ENCODE measurements at regions not wholly inside any gene's neighbourhood (a gene's known extent, or its start where the extent isn't known, plus 50 kb on each side); places are given as distances from the start of the nearest gene placed in this dataset.

GRCh38 chrX:142149919-142150318 lies 55.2 kb downstream of the MAGEC2 start:
- DNase-seq, result no peak
- no peaks in the 10 kb centered on the region for H3K27me3 ChIP-seq
- H3K9me3 ChIP-seq (replicated peaks), result no peaks in the 10 kb centered on the region
- no peaks in the 10 kb centered on the region for H3K36me3 ChIP-seq
- H3K4me1 ChIP-seq, result no peaks in the 10 kb centered on the region
- H3K27ac ChIP-seq, result no peak overlapping the region
- no peak overlapping the region for H3K4me3 ChIP-seq

GRCh38 chrX:142134533-142134932 lies 70.6 kb downstream of the MAGEC2 start:
- DNase-seq, result no peak
- no peak overlapping the region for H3K4me3 ChIP-seq
- no peaks in the 10 kb centered on the region for H3K36me3 ChIP-seq
- no peak overlapping the region for H3K27ac ChIP-seq
- no peaks in the 10 kb centered on the region for H3K27me3 ChIP-seq
- H3K9me3 ChIP-seq (replicated peaks), result no peaks in the 10 kb centered on the region
- no peaks in the 10 kb centered on the region for H3K4me1 ChIP-seq

GRCh38 chrX:142096253-142096652 lies 108.8 kb downstream of the MAGEC2 start:
- H3K9me3 ChIP-seq (replicated peaks), result no peaks in the 10 kb centered on the region
- no peaks in the 10 kb centered on the region for H3K4me1 ChIP-seq
- no peak overlapping the region for H3K27ac ChIP-seq
- no peak for DNase-seq
- no peaks in the 10 kb centered on the region for H3K36me3 ChIP-seq
- no peak overlapping the region for H3K4me3 ChIP-seq
- H3K27me3 ChIP-seq, result no peaks in the 10 kb centered on the region

GRCh38 chrX:142095651-142096245 lies 109.3 kb downstream of the MAGEC2 start:
- Histone ChIP-seq H3K4me3 (no peak overlapping the region), H3K4me1 (no peaks in the 10 kb centered on the region), H3K36me3 (no peaks in the 10 kb centered on the region), H3K27ac (no peak overlapping the region), H3K27me3 (no peaks in the 10 kb centered on the region), H3K9me3 (replicated peaks) (no peaks in the 10 kb centered on the region)
- DNase-seq, result no peak

- H3K27me3 ChIP-seq, result no peaks in the 10 kb centered on the region
- H3K27ac ChIP-seq, result no peak overlapping the region
- no peaks in the 10 kb centered on the region for H3K36me3 ChIP-seq
- H3K4me3 ChIP-seq, result no peak overlapping the region
- no peaks in the 10 kb centered on the region for H3K9me3 ChIP-seq (replicated peaks)
- peak; percentile 1 to 13 for DNase-seq
- no peaks in the 10 kb centered on the region for H3K4me1 ChIP-seq
Observed at GRCh38 chrX:142089193-142089592, 115.9 kb downstream of the MAGEC2 start.

- H3K27me3 ChIP-seq, result no peaks in the 10 kb centered on the region
- no peak overlapping the region for H3K27ac ChIP-seq
- no peak for DNase-seq
- H3K36me3 ChIP-seq, result no peaks in the 10 kb centered on the region
- no peak overlapping the region for H3K4me3 ChIP-seq
- H3K4me1 ChIP-seq, result no peaks in the 10 kb centered on the region
- no peaks in the 10 kb centered on the region for H3K9me3 ChIP-seq (replicated peaks)
Observed at GRCh38 chrX:142084611-142085010, 120.5 kb downstream of the MAGEC2 start.

- H3K27ac ChIP-seq, result no peak overlapping the region
- H3K4me3 ChIP-seq, result no peak overlapping the region
- H3K4me1 ChIP-seq, result no peaks in the 10 kb centered on the region
Observed at GRCh38 chrX:142076633-142077032, 128.5 kb downstream of the MAGEC2 start.

GRCh38 chrX:142068365-142068764 lies 136.7 kb downstream of the MAGEC2 start:
- H3K4me3 ChIP-seq, result no peak overlapping the region
- no peaks in the 10 kb centered on the region for H3K27me3 ChIP-seq
- DNase-seq, result no peak
- no peak overlapping the region for H3K27ac ChIP-seq
- H3K4me1 ChIP-seq, result no peaks in the 10 kb centered on the region
- no peaks in the 10 kb centered on the region for H3K9me3 ChIP-seq (replicated peaks)
- H3K36me3 ChIP-seq, result no peaks in the 10 kb centered on the region

More at GRCh38 chrX:142076633-142077032, 128.5 kb downstream of the MAGEC2 start:
- Histone ChIP-seq H3K36me3 (no peaks in the 10 kb centered on the region), H3K9me3 (replicated peaks) (no peaks in the 10 kb centered on the region), H3K27me3 (no peaks in the 10 kb centered on the region)
- DNase-seq, result no peak

GRCh38 chrX:142060191-142060590 lies 144.9 kb downstream of the MAGEC2 start:
- Histone ChIP-seq H3K27ac (no peak overlapping the region), H3K27me3 (no peaks in the 10 kb centered on the region), H3K9me3 (replicated peaks) (no peaks in the 10 kb centered on the region), H3K36me3 (no peaks in the 10 kb centered on the region), H3K4me1 (no peaks in the 10 kb centered on the region), H3K4me3 (no peak overlapping the region)
- DNase-seq, result no peak

GRCh38 chrX:142054094-142054493 lies 150.4 kb downstream of the MAGEC1 start:
- Histone ChIP-seq H3K27me3 (no peaks in the 10 kb centered on the region), H3K9me3 (replicated peaks) (no peaks in the 10 kb centered on the region), H3K27ac (no peak overlapping the region), H3K4me3 (no peak overlapping the region), H3K36me3 (no peaks in the 10 kb centered on the region), H3K4me1 (no peaks in the 10 kb centered on the region)
- peak; percentile 4 to 30 for DNase-seq

GRCh38 chrX:142052238-142052637 lies 148.5 kb downstream of the MAGEC1 start:
- no peaks in the 10 kb centered on the region for H3K36me3 ChIP-seq
- DNase-seq, result no peak
- H3K27me3 ChIP-seq, result no peaks in the 10 kb centered on the region
- H3K9me3 ChIP-seq (replicated peaks), result no peaks in the 10 kb centered on the region
- H3K4me1 ChIP-seq, result no peaks in the 10 kb centered on the region
- no peak overlapping the region for H3K4me3 ChIP-seq
- H3K27ac ChIP-seq, result no peak overlapping the region

- no peak overlapping the region for H3K4me3 ChIP-seq
- no peaks in the 10 kb centered on the region for H3K27me3 ChIP-seq
- no peaks in the 10 kb centered on the region for H3K4me1 ChIP-seq
- H3K36me3 ChIP-seq, result no peaks in the 10 kb centered on the region
- no peak overlapping the region for H3K27ac ChIP-seq
- no peak for DNase-seq
- no peaks in the 10 kb centered on the region for H3K9me3 ChIP-seq (replicated peaks)
Observed at GRCh38 chrX:142043196-142043595, 139.5 kb downstream of the MAGEC1 start.

- Histone ChIP-seq H3K4me3 (no peak overlapping the region), H3K9me3 (replicated peaks) (no peaks in the 10 kb centered on the region), H3K27ac (no peak overlapping the region), H3K36me3 (no peaks in the 10 kb centered on the region), H3K4me1 (no peaks in the 10 kb centered on the region), H3K27me3 (no peaks in the 10 kb centered on the region)
- DNase-seq, result no peak
Observed at GRCh38 chrX:142040906-142041305, 137.2 kb downstream of the MAGEC1 start.

- no peak for DNase-seq
- Histone ChIP-seq H3K27ac (no peak overlapping the region), H3K4me3 (no peak overlapping the region), H3K27me3 (no peaks in the 10 kb centered on the region), H3K4me1 (no peaks in the 10 kb centered on the region), H3K36me3 (no peaks in the 10 kb centered on the region), H3K9me3 (replicated peaks) (no peaks in the 10 kb centered on the region)
Observed at GRCh38 chrX:142036116-142036515, 132.4 kb downstream of the MAGEC1 start.

- no peak overlapping the region for H3K4me3 ChIP-seq
- no peaks in the 10 kb centered on the region for H3K9me3 ChIP-seq (replicated peaks)
- H3K4me1 ChIP-seq, result no peaks in the 10 kb centered on the region
- H3K27me3 ChIP-seq, result no peaks in the 10 kb centered on the region
- no peak for DNase-seq
- no peaks in the 10 kb centered on the region for H3K36me3 ChIP-seq
- H3K27ac ChIP-seq, result no peak overlapping the region
Observed at GRCh38 chrX:142005532-142005931, 101.8 kb downstream of the MAGEC1 start.

GRCh38 chrX:142002471-142002870 lies 98.8 kb downstream of the MAGEC1 start:
- H3K9me3 ChIP-seq (replicated peaks), result no peaks in the 10 kb centered on the region
- no peaks in the 10 kb centered on the region for H3K36me3 ChIP-seq
- no peaks in the 10 kb centered on the region for H3K27me3 ChIP-seq
- H3K4me3 ChIP-seq, result no peak overlapping the region
- no peaks in the 10 kb centered on the region for H3K4me1 ChIP-seq
- DNase-seq, result no peak
- H3K27ac ChIP-seq, result no peak overlapping the region
